ENCODE measurements at regions not wholly inside any gene's neighbourhood (a gene's known extent, or its start where the extent isn't known, plus 50 kb on each side); places are given as distances from the start of the nearest gene placed in this dataset.

DNA sequence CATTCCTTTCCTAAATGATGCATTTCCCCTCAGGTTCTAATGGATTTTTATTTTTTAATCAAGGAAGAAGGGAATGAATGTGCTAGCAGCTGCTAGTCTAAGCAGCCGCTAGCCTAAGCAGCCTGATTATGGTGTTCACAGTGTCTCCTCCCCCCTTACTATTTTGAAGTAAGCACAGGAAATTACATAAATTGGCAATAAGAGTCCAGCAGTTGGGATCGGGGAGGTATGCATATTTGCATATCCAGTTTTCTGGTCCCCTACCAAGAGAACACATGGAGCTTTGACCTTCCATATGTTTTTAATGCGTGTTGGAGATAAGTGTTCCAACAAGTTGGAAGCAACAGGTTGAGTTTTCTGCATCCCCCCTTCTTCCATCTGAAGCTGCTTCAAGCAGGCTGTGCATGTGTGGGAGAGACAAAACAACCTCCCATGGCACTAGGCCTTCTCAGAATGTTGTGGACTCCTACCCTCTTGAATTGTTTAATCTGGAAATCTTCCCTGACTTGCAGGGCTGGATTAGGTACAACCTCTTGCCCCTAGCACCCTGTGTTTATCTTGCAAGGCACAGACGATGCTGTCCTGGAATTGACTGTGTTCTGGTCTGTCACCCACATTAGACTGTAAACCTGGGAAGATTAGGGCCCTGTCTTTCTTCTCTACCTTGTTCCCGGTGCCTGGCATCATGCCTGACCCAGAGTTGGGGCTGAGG lies 124.8 kb upstream of the LRIG1 start:
- Histone ChIP-seq H3K9me1 (replicated peaks; ENCODE audit: control insufficient read depth, extremely low read depth, insufficient read depth, low read length) (no peaks in the 10 kb centered on the region), H3K9me3 (replicated peaks; ENCODE audit: control insufficient read depth, insufficient read depth, low read length) (no peaks in the 10 kb centered on the region), H2AFZ (ENCODE audit: low read depth, low read length) (no peak overlapping the region), H4K20me1 (replicated peaks; ENCODE audit: control insufficient read depth, extremely low read depth, insufficient read depth, low read length) (no peaks in the 10 kb centered on the region), H3K4me3 (replicated peaks in 1 of 3; ENCODE audit: insufficient read depth in 1 of 3, low read depth in 1 of 3, low read length in 3 of 3) (no peak overlapping the region), H3K27ac (ENCODE audit: insufficient read depth, low read depth, low read length) (no peak overlapping the region), H3K79me2 (ENCODE audit: control insufficient read depth, insufficient read depth, low read length) (no peaks in the 10 kb centered on the region), H3K9ac (replicated peaks; ENCODE audit: extremely low read depth, insufficient read depth, low read length) (no peak overlapping the region), H3K27me3 (ENCODE audit: control insufficient read depth in 2 of 2, insufficient read depth in 2 of 2, low read length in 2 of 2) (no peaks in the 10 kb centered on the region), H3K4me1 (ENCODE audit: control insufficient read depth, extremely low read depth, insufficient read depth, low read length) (no peaks in the 10 kb centered on the region), H3K36me3 (ENCODE audit: control insufficient read depth in 2 of 2, extremely low read depth in 1 of 2, insufficient read depth in 2 of 2, low read length in 2 of 2) (no peaks in the 10 kb centered on the region), H3K4me2 (ENCODE audit: insufficient read depth, low read length) (no peak overlapping the region)
- BruUV-seq (replicated peaks), result no TSS peak
- FAIRE-seq (no peak), DNase-seq (ENCODE audit: low read depth, low spot score) (no peak)
- intact Hi-C loops (cut with micrococcal nuclease) (loop anchor here (5.0 kb wide), 1 partner anchor 218 kb away; no protein-coding TSS in a partner anchor), dilution Hi-C loops (cut with MboI; ENCODE audit: extremely low pct_ligation_motif_present, low sequenced_read_pairs) (no loop called here)
- ChIA-PET CTCF (no interaction called here), POLR2A (no interaction called here)
- TF ChIP-seq POLR2A (IDR thresholded peaks at IDR 0.05; ENCODE audit: low read depth, low read length), result no peak

DNA sequence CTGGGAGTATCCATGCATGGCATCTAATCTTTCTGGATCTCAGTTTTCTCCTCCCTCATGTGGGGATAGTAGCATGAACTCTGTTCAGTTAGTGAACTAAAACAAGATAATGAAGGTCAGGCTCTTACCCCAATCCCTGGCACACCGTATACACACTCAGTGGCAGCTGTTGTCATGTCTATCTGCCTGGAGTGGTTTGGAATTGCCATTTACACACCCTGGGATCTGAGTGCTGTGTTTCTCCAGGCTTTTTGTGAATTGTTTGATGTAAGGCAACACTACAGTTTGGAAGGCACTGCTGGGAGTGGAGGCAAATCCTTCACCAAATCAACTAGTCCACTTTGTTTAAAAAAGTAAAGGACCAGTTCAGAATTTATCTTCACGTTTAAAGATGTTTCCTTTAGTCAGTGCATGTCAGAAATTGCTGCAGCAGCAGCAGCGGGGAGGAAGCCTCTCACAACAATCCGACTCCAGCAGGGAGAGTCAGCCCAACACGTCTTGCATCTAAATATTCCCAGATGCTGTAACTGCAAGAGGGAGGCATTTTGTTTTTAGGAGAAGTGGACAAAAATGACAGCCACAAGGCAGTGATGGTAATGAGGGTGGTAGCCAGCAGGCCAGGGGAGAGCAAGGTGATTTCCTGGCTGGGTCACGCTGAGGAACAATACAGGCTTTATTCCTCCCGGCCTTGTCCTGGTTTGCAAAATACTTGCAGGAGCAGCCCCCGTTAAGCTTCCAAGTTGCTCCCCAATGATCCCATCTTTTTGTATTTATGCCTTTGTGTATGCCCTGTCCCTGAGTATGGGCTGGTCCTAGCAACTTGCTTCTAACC lies 128.5 kb upstream of the LRIG1 start:
- Histone ChIP-seq H3K4me1 (ENCODE audit: control insufficient read depth, extremely low read depth, insufficient read depth, low read length) (no peaks in the 10 kb centered on the region), H3K4me3 (replicated peaks in 1 of 3; ENCODE audit: insufficient read depth in 1 of 3, low read depth in 1 of 3, low read length in 3 of 3) (no peak overlapping the region), H2AFZ (ENCODE audit: low read depth, low read length) (no peak overlapping the region), H3K9me3 (replicated peaks; ENCODE audit: control insufficient read depth, insufficient read depth, low read length) (no peaks in the 10 kb centered on the region), H4K20me1 (replicated peaks; ENCODE audit: control insufficient read depth, extremely low read depth, insufficient read depth, low read length) (no peaks in the 10 kb centered on the region), H3K79me2 (ENCODE audit: control insufficient read depth, insufficient read depth, low read length) (no peaks in the 10 kb centered on the region), H3K36me3 (ENCODE audit: control insufficient read depth in 2 of 2, extremely low read depth in 1 of 2, insufficient read depth in 2 of 2, low read length in 2 of 2) (no peaks in the 10 kb centered on the region), H3K9me1 (replicated peaks; ENCODE audit: control insufficient read depth, extremely low read depth, insufficient read depth, low read length) (no peaks in the 10 kb centered on the region), H3K27ac (ENCODE audit: insufficient read depth, low read depth, low read length) (no peak overlapping the region), H3K9ac (replicated peaks; ENCODE audit: extremely low read depth, insufficient read depth, low read length) (no peak overlapping the region), H3K27me3 (ENCODE audit: control insufficient read depth in 2 of 2, insufficient read depth in 2 of 2, low read length in 2 of 2) (no peaks in the 10 kb centered on the region), H3K4me2 (ENCODE audit: insufficient read depth, low read length) (no peak overlapping the region)
- CTCF ChIA-PET, result no interaction called here
- no peak for DNase-seq (ENCODE audit: low read depth, low spot score)
- intact Hi-C loops (cut with micrococcal nuclease), result loop anchor here (5.0 kb wide), 1 partner anchor 222 kb away; no protein-coding TSS in a partner anchor
- no peak for FAIRE-seq
- TF ChIP-seq POLR2A (IDR thresholded peaks at IDR 0.05; ENCODE audit: low read depth, low read length), result no peak
- no peak for TF ChIP-seq MYC (IDR thresholded peaks at IDR 0.05; ENCODE audit: low read depth, low read length)
- no peak for TF ChIP-seq GATA2 (IDR thresholded peaks at IDR 0.05; ENCODE audit: insufficient read depth, insufficient read length, low read depth, low read length)
- BruUV-seq (replicated peaks), result no TSS peak
- POLR2A ChIA-PET, result no interaction called here
- dilution Hi-C loops (cut with MboI; ENCODE audit: extremely low pct_ligation_motif_present, low sequenced_read_pairs), result no loop called here

All from endothelial cell of umbilical vein (primary cell).